Kidney (tissue), 13 donors: ENCODE measurements at regions not wholly inside any gene's neighbourhood (a gene's known extent, or its start where the extent isn't known, plus 50 kb on each side); places are given as distances from the start of the nearest gene placed in this dataset.

Source experiments
- DNase-seq, 5 donors: peaks; one replicate each; pipeline ENCODE4 v3.0.0-alpha.2; 2013 to 2020
- FAIRE-seq: peaks from 2 replicates; lab custom pipeline; 2012; peaks lifted over from hg19 to GRCh38; lab: Jason Lieb, UNC
- H3K27ac ChIP-seq, 2 donors: one replicate each; pipeline ENCODE4 v1.7.0; 2013; ENCODE audit warnings: low read depth in 2 of 2, low read length in 2 of 2, inconsistent platforms in 1 of 2
- H3K27me3 ChIP-seq: one replicate; pipeline ENCODE4 v1.7.1; 2013; ENCODE audit warnings: low read length, inconsistent platforms; ENCODE audit not compliant: control insufficient read depth, insufficient read depth
- H3K36me3 ChIP-seq, 3 donors: one replicate each; pipeline versions ENCODE4 v1.7.0 to v1.7.1; 2013; ENCODE audit warnings: low read length in 3 of 3, control low read depth in 1 of 3, inconsistent platforms in 1 of 3; ENCODE audit not compliant: insufficient read depth in 3 of 3, control insufficient read depth in 2 of 3
- H3K4me1 ChIP-seq, 3 donors: one replicate each; pipeline versions ENCODE4 v1.7.0 to v1.7.1; 2013; ENCODE audit warnings: low read length in 3 of 3, inconsistent platforms in 1 of 3, low read depth in 1 of 3; ENCODE audit not compliant: control insufficient read depth in 2 of 3, insufficient read depth in 2 of 3
- H3K4me3 ChIP-seq, 3 donors: one replicate each; pipeline versions ENCODE4 v1.7.0 to v1.8.1; 2013; ENCODE audit warnings: low read length in 3 of 3, control low read depth in 1 of 3, inconsistent platforms in 1 of 3
- H3K9ac ChIP-seq, 3 donors: one replicate each; pipeline versions ENCODE4 v1.7.0 to v1.7.1; 2013; ENCODE audit warnings: low read length in 3 of 3, control low read depth in 1 of 3, inconsistent platforms in 1 of 3
- H3K9me3 ChIP-seq, 3 donors: one replicate each; pipeline versions ENCODE4 v1.7.0 to v1.7.1; 2013; ENCODE audit warnings: low read length in 3 of 3, control low read depth in 1 of 3, inconsistent platforms in 1 of 3; ENCODE audit not compliant: control insufficient read depth in 2 of 3, insufficient read depth in 1 of 3
- intact Hi-C: fragments of 100-400 bp; cut with DNase I; formaldehyde crosslinking; loops from one replicate; pipeline ENCODE4 v1.11.1; 2022
- TF ChIP-seq, protein P1 (sequence below): IDR thresholded peaks from 3 replicates; pipeline ENCODE4 v1.5.1; 2012; ENCODE audit warnings: mild to moderate bottlenecking, moderate library complexity, borderline replicate concordance; ENCODE audit not compliant: insufficient read depth; ENCODE audit errors: extremely low read depth
- donor health status: control.
- donor health status: control.
- donor health status: control.
- donor health status: control.
- donor health status: control.
- donor health status: DM: yes; HTN: yes; CAD: no.
- donor health status: Normal renal cell carcinoma (clear cell type).

- Histone ChIP-seq H3K9me3 (no peaks in the 10 kb centered on the region), H3K27me3 (no peaks in the 10 kb centered on the region), H3K36me3 (no peaks in the 10 kb centered on the region), H3K4me1 (no peaks in the 10 kb centered on the region), H3K27ac (no peak overlapping the region), H3K4me3 (no peak overlapping the region), H3K9ac (no peak overlapping the region)
- TF ChIP-seq, protein P1, sequence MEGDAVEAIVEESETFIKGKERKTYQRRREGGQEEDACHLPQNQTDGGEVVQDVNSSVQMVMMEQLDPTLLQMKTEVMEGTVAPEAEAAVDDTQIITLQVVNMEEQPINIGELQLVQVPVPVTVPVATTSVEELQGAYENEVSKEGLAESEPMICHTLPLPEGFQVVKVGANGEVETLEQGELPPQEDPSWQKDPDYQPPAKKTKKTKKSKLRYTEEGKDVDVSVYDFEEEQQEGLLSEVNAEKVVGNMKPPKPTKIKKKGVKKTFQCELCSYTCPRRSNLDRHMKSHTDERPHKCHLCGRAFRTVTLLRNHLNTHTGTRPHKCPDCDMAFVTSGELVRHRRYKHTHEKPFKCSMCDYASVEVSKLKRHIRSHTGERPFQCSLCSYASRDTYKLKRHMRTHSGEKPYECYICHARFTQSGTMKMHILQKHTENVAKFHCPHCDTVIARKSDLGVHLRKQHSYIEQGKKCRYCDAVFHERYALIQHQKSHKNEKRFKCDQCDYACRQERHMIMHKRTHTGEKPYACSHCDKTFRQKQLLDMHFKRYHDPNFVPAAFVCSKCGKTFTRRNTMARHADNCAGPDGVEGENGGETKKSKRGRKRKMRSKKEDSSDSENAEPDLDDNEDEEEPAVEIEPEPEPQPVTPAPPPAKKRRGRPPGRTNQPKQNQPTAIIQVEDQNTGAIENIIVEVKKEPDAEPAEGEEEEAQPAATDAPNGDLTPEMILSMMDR = no peak
- FAIRE-seq (no peak), DNase-seq (no peak)
- intact Hi-C loops = no loop called here
Observed at GRCh38 chr12:104855599-104855998, 102.5 kb downstream of the SLC41A2 start.

- no peaks in the 10 kb centered on the region for H3K36me3 ChIP-seq
- intact Hi-C loops = no loop called here
- H3K9ac ChIP-seq = no peak overlapping the region
- no peak overlapping the region for H3K27ac ChIP-seq
- TF ChIP-seq, protein P1 = no peak
- H3K4me3 ChIP-seq = no peak overlapping the region
- H3K4me1 ChIP-seq = no peaks in the 10 kb centered on the region
- FAIRE-seq = no peak
- H3K27me3 ChIP-seq = no peaks in the 10 kb centered on the region
- H3K9me3 ChIP-seq = no peaks in the 10 kb centered on the region
- DNase-seq = no peak
Observed at GRCh38 chr12:104852896-104853295, 105.2 kb downstream of the SLC41A2 start.

DNA sequence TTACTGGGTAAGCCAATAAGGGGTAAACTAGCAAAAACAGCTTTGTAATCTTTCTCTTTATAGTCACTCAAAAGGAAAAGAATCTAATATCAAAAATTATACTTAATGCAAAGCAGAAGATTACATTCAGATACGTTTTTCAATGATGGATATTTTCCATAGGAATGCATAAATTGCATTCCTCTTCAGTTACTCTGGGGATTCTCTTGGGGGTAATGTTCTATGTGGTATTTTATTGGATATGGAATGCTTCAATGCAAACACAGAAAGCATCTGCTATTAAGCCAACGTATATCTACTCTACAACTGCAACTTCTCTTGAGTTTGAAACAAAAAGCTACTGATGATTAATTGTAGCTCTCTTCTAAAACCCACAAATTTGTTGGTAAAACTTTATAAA, 106.0 kb downstream of the SLC41A2 start:
- Histone ChIP-seq H3K9ac (no peak overlapping the region), H3K4me1 (no peaks in the 10 kb centered on the region), H3K27ac (no peak overlapping the region), H3K36me3 (no peaks in the 10 kb centered on the region), H3K27me3 (no peaks in the 10 kb centered on the region), H3K9me3 (no peaks in the 10 kb centered on the region), H3K4me3 (no peak overlapping the region)
- intact Hi-C loops = no loop called here
- no peak for FAIRE-seq
- no peak for DNase-seq
- TF ChIP-seq, protein P1 = no peak

- no peak for FAIRE-seq
- DNase-seq = no peak
- H3K27ac ChIP-seq = no peak overlapping the region
- no peaks in the 10 kb centered on the region for H3K4me1 ChIP-seq
- H3K9me3 ChIP-seq = no peaks in the 10 kb centered on the region
- H3K4me3 ChIP-seq = no peak overlapping the region
- no peak overlapping the region for H3K9ac ChIP-seq
- intact Hi-C loops = no loop called here
- H3K36me3 ChIP-seq = no peaks in the 10 kb centered on the region
- TF ChIP-seq, protein P1 = no peak
- no peaks in the 10 kb centered on the region for H3K27me3 ChIP-seq
Observed at GRCh38 chr12:104850781-104851180, 107.3 kb downstream of the SLC41A2 start.
